ENCODE measurements at regions not wholly inside any gene's neighbourhood (a gene's known extent, or its start where the extent isn't known, plus 50 kb on each side); places are given as distances from the start of the nearest gene placed in this dataset.

GRCh38 chr2:198953328-198953727 lies 504.4 kb downstream of the SATB2 start:
- Histone ChIP-seq H3K27ac (ENCODE audit: insufficient read depth, low read depth, low read length) (no peak overlapping the region), H3K9me1 (replicated peaks; ENCODE audit: control insufficient read depth, extremely low read depth, insufficient read depth, low read length) (no peaks in the 10 kb centered on the region), H3K9ac (replicated peaks; ENCODE audit: extremely low read depth, insufficient read depth, low read length) (no peak overlapping the region), H3K4me1 (ENCODE audit: control insufficient read depth, extremely low read depth, insufficient read depth, low read length) (no peaks in the 10 kb centered on the region), H3K79me2 (ENCODE audit: control insufficient read depth, insufficient read depth, low read length) (no peaks in the 10 kb centered on the region), H3K4me3 (replicated peaks in 1 of 3; ENCODE audit: insufficient read depth in 1 of 3, low read depth in 1 of 3, low read length in 3 of 3) (no peak overlapping the region), H3K36me3 (ENCODE audit: control insufficient read depth in 2 of 2, extremely low read depth in 1 of 2, insufficient read depth in 2 of 2, low read length in 2 of 2) (no peaks in the 10 kb centered on the region), H3K9me3 (replicated peaks; ENCODE audit: control insufficient read depth, insufficient read depth, low read length) (no peaks in the 10 kb centered on the region), H3K4me2 (ENCODE audit: insufficient read depth, low read length) (no peak overlapping the region), H4K20me1 (replicated peaks; ENCODE audit: control insufficient read depth, extremely low read depth, insufficient read depth, low read length) (no peaks in the 10 kb centered on the region), H3K27me3 (ENCODE audit: control insufficient read depth in 2 of 2, insufficient read depth in 2 of 2, low read length in 2 of 2) (no peaks in the 10 kb centered on the region), H2AFZ (ENCODE audit: low read depth, low read length) (no peak overlapping the region)
- DNase-seq (ENCODE audit: low read depth, low spot score) (no peak), FAIRE-seq (no peak)
- dilution Hi-C loops (cut with MboI; ENCODE audit: extremely low pct_ligation_motif_present, low sequenced_read_pairs) = no loop called here
- intact Hi-C loops (cut with micrococcal nuclease) = no loop called here
- no TSS peak for BruUV-seq (replicated peaks)
- TF ChIP-seq POLR2A (IDR thresholded peaks at IDR 0.05; ENCODE audit: low read depth, low read length) (no peak), FOS (IDR thresholded peaks at IDR 0.05; ENCODE audit: borderline replicate concordance, insufficient read depth, low read length) (no peak), MYC (IDR thresholded peaks at IDR 0.05; ENCODE audit: low read depth, low read length) (no peak)
- POLR2A ChIA-PET = no interaction called here
- CTCF ChIA-PET = no interaction called here

DNA sequence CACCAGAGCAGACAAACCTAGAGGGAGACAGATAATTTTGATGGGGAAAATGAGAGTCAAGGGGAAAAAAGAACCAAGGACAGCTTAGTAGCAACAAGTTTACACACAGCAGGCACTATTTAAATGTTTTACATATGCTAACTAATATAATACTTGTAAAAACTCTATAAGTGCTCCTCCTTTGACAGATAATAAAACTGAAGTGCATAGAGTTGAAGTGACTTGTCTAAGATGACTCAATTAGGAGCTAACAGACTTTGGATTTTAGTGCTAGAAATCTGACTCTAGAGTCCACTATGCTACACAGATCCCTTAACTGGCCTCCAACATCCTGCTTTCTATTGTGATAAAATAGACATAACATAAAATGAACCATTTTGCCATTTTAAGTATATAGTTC lies 506.9 kb downstream of the SATB2 start:
- no peak overlapping the region for H3K4me3 ChIP-seq (replicated peaks in 1 of 3; ENCODE audit: insufficient read depth in 1 of 3, low read depth in 1 of 3, low read length in 3 of 3)
- FAIRE-seq (no peak), DNase-seq (ENCODE audit: low read depth, low spot score) (no peak)
- no peaks in the 10 kb centered on the region for H3K36me3 ChIP-seq (ENCODE audit: control insufficient read depth in 2 of 2, extremely low read depth in 1 of 2, insufficient read depth in 2 of 2, low read length in 2 of 2)
- H3K79me2 ChIP-seq (ENCODE audit: control insufficient read depth, insufficient read depth, low read length) = no peaks in the 10 kb centered on the region
- H3K4me2 ChIP-seq (ENCODE audit: insufficient read depth, low read length) = no peak overlapping the region
- TF ChIP-seq POLR2A (IDR thresholded peaks at IDR 0.05; ENCODE audit: low read depth, low read length) (no peak), GATA2 (IDR thresholded peaks at IDR 0.05; ENCODE audit: insufficient read depth, insufficient read length, low read depth, low read length) (no peak), MAX (IDR thresholded peaks at IDR 0.05; ENCODE audit: insufficient read depth, insufficient read length) (no peak), MYC (IDR thresholded peaks at IDR 0.05; ENCODE audit: low read depth, low read length) (no peak)
- TF ChIP-seq, protein P1, sequence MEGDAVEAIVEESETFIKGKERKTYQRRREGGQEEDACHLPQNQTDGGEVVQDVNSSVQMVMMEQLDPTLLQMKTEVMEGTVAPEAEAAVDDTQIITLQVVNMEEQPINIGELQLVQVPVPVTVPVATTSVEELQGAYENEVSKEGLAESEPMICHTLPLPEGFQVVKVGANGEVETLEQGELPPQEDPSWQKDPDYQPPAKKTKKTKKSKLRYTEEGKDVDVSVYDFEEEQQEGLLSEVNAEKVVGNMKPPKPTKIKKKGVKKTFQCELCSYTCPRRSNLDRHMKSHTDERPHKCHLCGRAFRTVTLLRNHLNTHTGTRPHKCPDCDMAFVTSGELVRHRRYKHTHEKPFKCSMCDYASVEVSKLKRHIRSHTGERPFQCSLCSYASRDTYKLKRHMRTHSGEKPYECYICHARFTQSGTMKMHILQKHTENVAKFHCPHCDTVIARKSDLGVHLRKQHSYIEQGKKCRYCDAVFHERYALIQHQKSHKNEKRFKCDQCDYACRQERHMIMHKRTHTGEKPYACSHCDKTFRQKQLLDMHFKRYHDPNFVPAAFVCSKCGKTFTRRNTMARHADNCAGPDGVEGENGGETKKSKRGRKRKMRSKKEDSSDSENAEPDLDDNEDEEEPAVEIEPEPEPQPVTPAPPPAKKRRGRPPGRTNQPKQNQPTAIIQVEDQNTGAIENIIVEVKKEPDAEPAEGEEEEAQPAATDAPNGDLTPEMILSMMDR (IDR thresholded peaks at IDR 0.05; ENCODE audit: extremely low read depth in 1 of 2, insufficient read depth in 1 of 2, low read depth in 1 of 2, low read length in 2 of 2) = no peak
- H3K27me3 ChIP-seq (ENCODE audit: control insufficient read depth in 2 of 2, insufficient read depth in 2 of 2, low read length in 2 of 2) = no peaks in the 10 kb centered on the region
- no peak overlapping the region for H3K27ac ChIP-seq (ENCODE audit: insufficient read depth, low read depth, low read length)
- H2AFZ ChIP-seq (ENCODE audit: low read depth, low read length) = no peak overlapping the region
- intact Hi-C loops (cut with micrococcal nuclease) = no loop called here
- no TSS peak for BruUV-seq (replicated peaks)
- POLR2A ChIA-PET = no interaction called here
- no peaks in the 10 kb centered on the region for H3K9me3 ChIP-seq (replicated peaks; ENCODE audit: control insufficient read depth, insufficient read depth, low read length)
- no peaks in the 10 kb centered on the region for H4K20me1 ChIP-seq (replicated peaks; ENCODE audit: control insufficient read depth, extremely low read depth, insufficient read depth, low read length)
- CTCF ChIA-PET = no interaction called here
- no peaks in the 10 kb centered on the region for H3K9me1 ChIP-seq (replicated peaks; ENCODE audit: control insufficient read depth, extremely low read depth, insufficient read depth, low read length)
- no peaks in the 10 kb centered on the region for H3K4me1 ChIP-seq (ENCODE audit: control insufficient read depth, extremely low read depth, insufficient read depth, low read length)
- dilution Hi-C loops (cut with MboI; ENCODE audit: extremely low pct_ligation_motif_present, low sequenced_read_pairs) = no loop called here
- no peak overlapping the region for H3K9ac ChIP-seq (replicated peaks; ENCODE audit: extremely low read depth, insufficient read depth, low read length)
